LNCAP (cell line): ENCODE measurements at regions not wholly inside any gene's neighbourhood (a gene's known extent, or its start where the extent isn't known, plus 50 kb on each side); places are given as distances from the start of the nearest gene placed in this dataset.

Source experiments
- TF ChIP-seq, protein P1 (sequence below): fragments of 450-650 bp; IDR thresholded peaks from 2 replicates; pipeline ENCODE4 v1.5.1; 2017; ENCODE audit warnings: mild to moderate bottlenecking

DNA sequence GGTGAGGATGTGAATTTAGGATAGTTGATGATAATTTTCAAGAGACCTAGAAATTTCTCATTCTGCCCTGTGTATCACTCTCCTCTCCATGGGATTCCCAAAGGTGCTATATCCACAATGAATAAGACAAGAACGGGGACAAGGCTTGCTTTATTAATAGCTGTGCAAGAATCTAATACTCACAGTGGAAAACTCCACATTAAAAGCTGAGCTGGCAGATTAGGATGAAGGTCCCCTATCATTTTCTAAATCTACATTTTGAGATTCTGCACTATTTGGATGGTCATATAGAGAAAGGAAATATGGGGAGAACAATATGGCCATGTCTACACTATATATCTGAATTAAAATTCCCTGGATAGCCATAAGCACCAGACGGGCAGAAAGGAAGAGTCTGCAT is 411.0 kb upstream of the TGFBR2 start:
- TF ChIP-seq, protein P1, sequence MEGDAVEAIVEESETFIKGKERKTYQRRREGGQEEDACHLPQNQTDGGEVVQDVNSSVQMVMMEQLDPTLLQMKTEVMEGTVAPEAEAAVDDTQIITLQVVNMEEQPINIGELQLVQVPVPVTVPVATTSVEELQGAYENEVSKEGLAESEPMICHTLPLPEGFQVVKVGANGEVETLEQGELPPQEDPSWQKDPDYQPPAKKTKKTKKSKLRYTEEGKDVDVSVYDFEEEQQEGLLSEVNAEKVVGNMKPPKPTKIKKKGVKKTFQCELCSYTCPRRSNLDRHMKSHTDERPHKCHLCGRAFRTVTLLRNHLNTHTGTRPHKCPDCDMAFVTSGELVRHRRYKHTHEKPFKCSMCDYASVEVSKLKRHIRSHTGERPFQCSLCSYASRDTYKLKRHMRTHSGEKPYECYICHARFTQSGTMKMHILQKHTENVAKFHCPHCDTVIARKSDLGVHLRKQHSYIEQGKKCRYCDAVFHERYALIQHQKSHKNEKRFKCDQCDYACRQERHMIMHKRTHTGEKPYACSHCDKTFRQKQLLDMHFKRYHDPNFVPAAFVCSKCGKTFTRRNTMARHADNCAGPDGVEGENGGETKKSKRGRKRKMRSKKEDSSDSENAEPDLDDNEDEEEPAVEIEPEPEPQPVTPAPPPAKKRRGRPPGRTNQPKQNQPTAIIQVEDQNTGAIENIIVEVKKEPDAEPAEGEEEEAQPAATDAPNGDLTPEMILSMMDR, result no peak

DNA sequence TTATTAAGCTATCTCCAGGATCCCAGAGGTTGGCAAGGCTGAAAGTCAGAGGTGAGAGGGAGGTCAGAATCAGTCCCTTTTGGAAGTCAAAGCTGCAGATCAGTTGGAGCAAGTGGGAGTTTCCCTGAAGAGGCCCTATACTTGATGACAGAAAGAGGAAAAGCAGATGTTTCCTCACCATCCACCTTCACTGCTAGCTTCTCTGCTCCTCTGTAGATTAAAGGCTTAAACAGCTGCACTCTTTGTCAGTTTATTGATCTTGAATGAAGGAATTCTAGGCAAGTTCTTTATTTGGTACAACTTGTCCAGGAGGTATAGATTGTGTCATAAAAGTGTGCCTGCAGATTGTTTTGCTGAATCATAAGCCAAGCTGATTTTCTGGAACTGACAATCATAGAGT is 408.2 kb upstream of the TGFBR2 start:
- TF ChIP-seq, protein P1, result no peak

DNA sequence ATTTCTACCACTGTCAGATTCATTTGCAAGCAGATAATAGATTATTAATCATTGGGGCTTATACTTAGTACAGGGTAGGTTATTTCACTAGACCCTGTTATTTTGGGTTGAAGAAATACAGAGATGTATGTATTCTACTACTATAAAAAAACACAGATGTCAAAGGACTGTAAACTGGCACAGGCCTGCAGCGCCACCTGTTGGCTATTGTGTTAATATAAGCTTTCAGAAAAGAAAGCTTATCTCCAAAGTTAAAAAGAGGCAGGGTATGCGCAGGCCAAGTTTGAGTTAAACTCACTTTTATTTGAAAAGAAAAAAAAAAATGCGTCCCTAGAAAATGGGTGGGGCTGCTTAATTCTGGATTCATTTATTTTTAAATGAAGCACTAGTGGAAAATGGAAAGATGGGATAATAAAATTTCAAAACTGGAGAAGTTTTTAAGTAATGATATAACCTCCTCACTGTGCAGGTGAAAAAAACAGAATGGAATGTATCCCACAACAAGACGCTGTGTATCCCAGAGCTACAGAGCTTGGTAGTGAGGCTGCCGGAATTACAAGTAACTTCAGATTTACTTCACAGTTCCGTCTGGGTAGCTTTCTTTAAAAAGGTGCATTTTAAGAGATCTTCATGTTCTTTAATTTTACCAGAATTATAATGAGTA is 407.2 kb upstream of the TGFBR2 start:
- TF ChIP-seq, protein P1, result peak; percentile 82

DNA sequence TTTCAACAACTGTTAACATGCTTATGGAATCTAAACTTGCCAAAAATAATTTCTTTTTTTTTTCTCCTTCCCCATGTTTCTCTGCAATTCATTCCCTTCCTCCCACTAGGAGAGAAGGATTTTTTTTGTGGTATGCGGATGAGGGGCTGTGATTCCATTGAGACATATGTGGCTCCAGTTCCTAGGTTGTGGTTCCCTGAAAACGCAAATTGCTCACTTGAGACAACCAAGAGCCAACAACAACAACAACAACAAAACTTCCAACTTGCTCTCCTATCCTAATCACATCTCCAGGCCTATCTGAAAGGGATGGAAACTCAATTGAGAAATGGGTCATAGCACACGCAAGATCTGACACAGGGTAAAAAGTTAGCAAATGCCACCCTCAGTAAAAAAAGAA is 406.5 kb upstream of the TGFBR2 start:
- TF ChIP-seq, protein P1, result no peak

DNA sequence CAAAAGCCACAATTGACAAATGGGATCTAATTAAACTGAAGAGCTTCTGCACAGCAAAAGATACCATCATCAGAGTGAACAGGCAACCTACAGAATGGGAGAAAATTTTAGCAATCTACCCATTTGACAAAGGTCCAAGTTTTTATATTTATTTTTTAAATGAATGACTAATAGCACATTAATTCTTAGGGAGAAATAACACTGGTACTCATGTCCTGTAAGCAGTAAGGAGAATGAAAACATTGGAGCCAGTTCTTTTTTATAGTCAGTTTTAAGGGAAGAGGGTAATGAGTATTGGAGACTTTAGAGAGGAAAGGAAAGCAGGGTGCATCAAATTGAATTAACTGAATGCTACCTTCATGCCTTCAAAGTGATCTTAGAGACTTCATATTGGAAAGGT is 404.7 kb upstream of the TGFBR2 start:
- TF ChIP-seq, protein P1, result no peak

DNA sequence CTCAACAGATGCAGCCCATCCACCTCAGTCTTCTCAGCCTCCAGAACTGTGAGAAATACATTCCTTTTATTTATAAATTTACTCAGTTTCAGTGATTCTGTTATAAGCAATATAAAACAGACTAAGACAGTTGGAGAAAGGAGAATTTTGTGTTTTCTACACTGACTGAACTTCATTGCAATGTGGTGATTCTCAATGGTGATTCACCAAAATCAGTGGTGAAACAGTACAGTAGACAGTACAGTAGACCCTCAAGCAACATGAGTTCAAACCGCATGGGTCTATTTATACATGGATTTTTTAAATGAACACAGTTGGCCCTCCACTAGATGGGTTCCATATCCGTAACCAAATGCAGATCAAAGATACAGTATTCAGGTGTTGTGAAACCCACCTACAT is 403.1 kb upstream of the TGFBR2 start:
- TF ChIP-seq, protein P1, result no peak

DNA sequence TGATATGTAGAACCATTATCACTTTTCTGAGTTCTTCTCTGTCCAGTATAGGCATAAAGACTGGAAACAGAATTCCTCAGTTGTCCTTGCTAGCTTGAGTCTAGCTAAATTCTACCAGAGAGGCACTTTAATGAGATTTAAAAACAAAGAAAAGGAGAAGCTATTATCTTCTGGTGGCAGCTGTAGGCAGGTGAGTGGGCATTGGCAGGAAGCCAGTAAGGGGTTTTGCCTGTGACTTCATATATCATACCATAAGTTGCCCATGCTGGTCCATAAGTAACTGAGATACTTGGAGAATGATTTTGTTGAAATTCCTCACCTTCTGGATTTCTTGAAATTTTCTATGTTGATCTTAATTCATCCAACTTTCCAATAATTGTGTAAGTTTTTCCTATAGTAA is 402.3 kb upstream of the TGFBR2 start:
- TF ChIP-seq, protein P1, result no peak

DNA sequence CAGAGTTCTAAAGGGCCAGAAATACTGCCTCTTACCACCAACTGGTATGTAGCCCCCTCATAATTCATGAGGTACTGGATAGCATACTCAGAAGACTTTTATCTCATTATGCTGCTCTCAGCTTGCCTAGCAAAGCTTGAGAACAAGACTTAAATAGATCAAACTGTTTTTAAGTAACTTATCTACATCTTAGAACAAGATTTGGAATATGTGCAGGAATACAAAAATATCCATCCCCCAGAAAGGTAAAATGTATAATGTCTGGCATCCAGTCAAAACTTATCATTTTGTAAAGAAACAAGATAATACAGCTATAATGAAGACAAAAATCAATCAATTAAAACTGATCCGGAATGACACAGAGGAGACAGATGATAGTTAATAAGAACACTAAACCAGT is 400.4 kb upstream of the TGFBR2 start:
- TF ChIP-seq, protein P1, result no peak
